Endothelial cell of umbilical vein (primary cell): ENCODE measurements at regions not wholly inside any gene's neighbourhood (a gene's known extent, or its start where the extent isn't known, plus 50 kb on each side); places are given as distances from the start of the nearest gene placed in this dataset.

Experiments used
- BruUV-seq: library from RNA; stranded (reverse); fragments of 400-500 nt; replicated peaks from 2 replicates; lab custom pipeline; 2021; lab: Mats Ljungman, UMichigan
- CTCF ChIA-PET: fragments of 300-600, 350-600 bp; sonication (Branson Sonifier 250); formaldehyde crosslinking; loops from one replicate; lab custom pipeline; 2021; ENCODE audit warnings: antibody characterized with exemption, inconsistent platforms; lab: Charles Lee
- POLR2A ChIA-PET: fragments of 300-600, 350-600 bp; sonication (Branson Sonifier 250); formaldehyde crosslinking; loops from one replicate; lab custom pipeline; 2021; ENCODE audit warnings: antibody characterized with exemption, inconsistent platforms; lab: Charles Lee
- DNase-seq: peaks from one replicate; pipeline ENCODE4 v3.0.0-alpha.2; 2011; ENCODE audit warnings: low read depth, low spot score
- FAIRE-seq: peaks from 2 replicates; lab custom pipeline; 2011; peaks lifted over from hg19 to GRCh38; lab: Jason Lieb, UNC
- H2AFZ ChIP-seq: 2 replicates; pipeline ENCODE4 v1.6.0; 2012; ENCODE audit warnings: low read depth, low read length, control low read depth, inconsistent platforms
- H3K27ac ChIP-seq: 2 replicates; pipeline ENCODE4 v1.5.1; 2011; ENCODE audit warnings: low read depth, mild to moderate bottlenecking, control low read depth, low read length, moderate library complexity; ENCODE audit not compliant: insufficient read depth
- H3K27me3 ChIP-seq, 2 experiments: 2 replicates each; pipeline versions ENCODE4 v1.6.0 to v1.6.1; 2011; ENCODE audit warnings: low read length in 2 of 2, mixed read lengths in 1 of 2; ENCODE audit not compliant: control insufficient read depth in 2 of 2, insufficient read depth in 2 of 2
- H3K36me3 ChIP-seq, 2 experiments: 2 replicates in 1 of 2; 3 replicates in 1 of 2; pipeline ENCODE4 v1.5.1; 2011; ENCODE audit warnings: low read length in 2 of 2, mild to moderate bottlenecking in 1 of 2, moderate library complexity in 1 of 2; ENCODE audit not compliant: control insufficient read depth in 2 of 2, insufficient read depth in 2 of 2; ENCODE audit errors: extremely low read depth in 1 of 2
- H3K4me1 ChIP-seq: 3 replicates; pipeline ENCODE4 v1.5.1; 2011; ENCODE audit warnings: mild to moderate bottlenecking, low read length; ENCODE audit not compliant: control insufficient read depth, insufficient read depth; ENCODE audit errors: extremely low read depth
- H3K4me2 ChIP-seq: 2 replicates; pipeline ENCODE4 v1.6.1; 2011; ENCODE audit warnings: low read length, control low read depth, mixed read lengths; ENCODE audit not compliant: insufficient read depth
- H3K4me3 ChIP-seq, 3 experiments: fragments of 200-600 bp in 1 of 3; sonication (generic), shearing (Covaris generic) in 1 of 3; replicated peaks in 1 of 3; 2 replicates each; pipeline ENCODE4 v1.5.1; 2011 to 2016; ENCODE audit warnings: control low read depth in 3 of 3, low read length in 3 of 3, mild to moderate bottlenecking in 2 of 3, inconsistent platforms in 1 of 3, low read depth in 1 of 3, moderate library complexity in 1 of 3; ENCODE audit not compliant: insufficient read depth in 1 of 3
- H3K79me2 ChIP-seq: 2 replicates; pipeline ENCODE4 v1.6.0; 2012; ENCODE audit warnings: low read length, inconsistent platforms; ENCODE audit not compliant: control insufficient read depth, insufficient read depth
- H3K9ac ChIP-seq: replicated peaks from 2 replicates; pipeline ENCODE3; 2011; ENCODE audit warnings: low read length, control low read depth; ENCODE audit not compliant: insufficient read depth; ENCODE audit errors: extremely low read depth
- H3K9me1 ChIP-seq: replicated peaks from 3 replicates; pipeline ENCODE4 v1.6.0; 2011; ENCODE audit warnings: mild to moderate bottlenecking, low read length; ENCODE audit not compliant: control insufficient read depth, insufficient read depth; ENCODE audit errors: extremely low read depth
- H3K9me3 ChIP-seq: replicated peaks from 2 replicates; pipeline ENCODE4 v1.5.1; 2012; ENCODE audit warnings: low read length, inconsistent platforms; ENCODE audit not compliant: control insufficient read depth, insufficient read depth
- H4K20me1 ChIP-seq: replicated peaks from 2 replicates; pipeline ENCODE3; 2011; ENCODE audit warnings: mild to moderate bottlenecking, low read length; ENCODE audit not compliant: control insufficient read depth, insufficient read depth; ENCODE audit errors: extremely low read depth
- CTCF ChIP-seq, 2 donors: IDR thresholded peaks; 1 replicate in 1 of 2; 2 replicates in 1 of 2; pipeline ENCODE4 v1.5.1; 2011; ENCODE audit warnings: low read length in 2 of 2, mild to moderate bottlenecking in 2 of 2, moderate library complexity in 2 of 2, control low read depth in 1 of 2, inconsistent platforms in 1 of 2, low read depth in 1 of 2; ENCODE audit not compliant: insufficient read depth in 1 of 2; ENCODE audit errors: extremely low read depth in 1 of 2
- EZH2 ChIP-seq: IDR thresholded peaks from 2 replicates; pipeline ENCODE4 v1.6.1; 2012; ENCODE audit warnings: borderline replicate concordance, low read depth, mild to moderate bottlenecking, moderate library complexity, low read length, inconsistent platforms; ENCODE audit not compliant: severe bottlenecking
- FOS ChIP-seq: IDR thresholded peaks from 2 replicates; pipeline ENCODE4 v1.6.1; 2011; ENCODE audit warnings: mild to moderate bottlenecking, low read length, moderate library complexity, borderline replicate concordance; ENCODE audit not compliant: insufficient read depth
- GATA2 ChIP-seq: IDR thresholded peaks from 2 replicates; pipeline ENCODE4 v1.7.0; 2011; ENCODE audit warnings: low read depth, mild to moderate bottlenecking, moderate library complexity, mixed read lengths, low read length; ENCODE audit not compliant: insufficient read length, insufficient read depth
- JUN ChIP-seq: IDR thresholded peaks from 2 replicates; pipeline ENCODE4 v1.6.1; 2011; ENCODE audit warnings: borderline replicate concordance, low read depth; ENCODE audit not compliant: insufficient read length, insufficient read depth
- MAX ChIP-seq: IDR thresholded peaks from 2 replicates; pipeline ENCODE4 v1.6.1; 2011; ENCODE audit not compliant: insufficient read depth, insufficient read length
- MYC ChIP-seq: IDR thresholded peaks from one replicate; pipeline ENCODE4 v1.6.1; 2011; ENCODE audit warnings: mild to moderate bottlenecking, low read depth, low read length
- POLR2A ChIP-seq: IDR thresholded peaks from 2 replicates; pipeline ENCODE4 v1.6.1; 2012; ENCODE audit warnings: low read depth, mild to moderate bottlenecking, control low read depth, low read length
- POLR2AphosphoS5 ChIP-seq: IDR thresholded peaks from 2 replicates; pipeline ENCODE4 v1.6.1; 2012; ENCODE audit warnings: low read depth, mild to moderate bottlenecking, control low read depth, low read length, moderate library complexity; ENCODE audit not compliant: insufficient read depth
- dilution Hi-C: fragments of 300-500 bp; cut with MboI; formaldehyde crosslinking; loops from one replicate; pipeline ENCODE4 v1.15.0; 2019; ENCODE audit warnings: low sequenced_read_pairs; ENCODE audit not compliant: extremely low pct_ligation_motif_present
- intact Hi-C: fragments of 100-400 bp; cut with micrococcal nuclease; formaldehyde crosslinking; loops from one replicate; pipeline ENCODE4 v1.10.0; 2022

- H3K4me2 ChIP-seq = no peak overlapping the region
- peaks cover 3% of the 10 kb centered on the region for H3K9me3 ChIP-seq
- H4K20me1 ChIP-seq = no peaks in the 10 kb centered on the region
- FAIRE-seq (no peak), DNase-seq (no peak)
- no peaks in the 10 kb centered on the region for H3K27me3 ChIP-seq
- H3K9ac ChIP-seq = no peak overlapping the region
- intact Hi-C loops = no loop called here
- TF ChIP-seq MYC (no peak), POLR2A (no peak), CTCF (IDR thresholded peaks at IDR 0.05; ENCODE audit: extremely low read depth in 1 of 2, insufficient read depth in 1 of 2, low read depth in 1 of 2, low read length in 2 of 2) (no peak), JUN (no peak), EZH2 (no peak), FOS (no peak), POLR2AphosphoS5 (no peak), GATA2 (no peak), MAX (no peak)
- POLR2A ChIA-PET = no interaction called here
- H3K4me1 ChIP-seq = no peaks in the 10 kb centered on the region
- no peak overlapping the region for H3K4me3 ChIP-seq
- no peak overlapping the region for H2AFZ ChIP-seq
- H3K27ac ChIP-seq = no peak overlapping the region
- no peaks in the 10 kb centered on the region for H3K36me3 ChIP-seq
- CTCF ChIA-PET = no interaction called here
- no peaks in the 10 kb centered on the region for H3K9me1 ChIP-seq
- no TSS peak for BruUV-seq
- dilution Hi-C loops = no loop called here
- no peaks in the 10 kb centered on the region for H3K79me2 ChIP-seq
Observed at GRCh38 chr4:162657966-162658365, 494.2 kb upstream of the FSTL5 start.
